ENCODE measurements at regions not wholly inside any gene's neighbourhood (a gene's known extent, or its start where the extent isn't known, plus 50 kb on each side); places are given as distances from the start of the nearest gene placed in this dataset.
"Not testable (repeated sequence)": the region's sequence is repeated elsewhere in the genome, so short reads cannot be mapped to it uniquely, and the experiment has no call there.

DNA sequence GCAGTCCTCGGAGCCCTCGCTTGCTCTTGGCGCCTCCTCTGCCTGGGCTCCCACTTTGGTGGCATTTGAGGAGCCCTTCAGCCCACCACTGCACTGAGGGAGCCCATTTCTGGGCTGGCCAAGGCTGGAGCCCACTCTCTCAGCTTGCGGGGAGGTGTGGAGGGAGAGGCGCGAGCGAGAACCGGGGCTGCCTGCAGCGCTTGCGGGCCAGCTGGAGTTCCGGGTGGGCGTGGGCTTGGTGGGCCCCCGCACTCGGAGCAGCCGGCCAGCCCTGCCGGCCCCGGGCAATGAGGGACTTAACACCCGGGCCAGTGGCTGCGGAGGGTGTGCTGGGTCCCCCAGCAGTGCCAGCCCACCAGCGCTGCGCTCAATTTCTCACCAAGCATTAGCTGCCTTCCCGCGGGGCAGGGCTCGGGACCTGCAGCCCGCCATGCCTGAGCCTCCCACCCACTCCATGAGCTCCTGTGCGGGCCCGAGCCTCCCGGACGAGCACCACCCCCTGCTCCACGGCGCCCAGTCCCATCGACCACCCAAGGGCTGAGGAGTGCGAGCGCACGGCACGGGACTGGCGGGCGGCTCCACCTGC, 81.4 kb upstream of the CDH9 start:
- H3K9me3 Mint-ChIP-seq, result peaks cover 21% of the 10 kb centered on the region

GRCh38 chr5:27103486-27103885, 65.1 kb upstream of the CDH9 start:
- ATAC-seq (replicated peaks; ENCODE audit: extremely low read depth, poor library complexity, severe bottlenecking), result no peak
- no peaks in the 10 kb centered on the region for H3K4me1 Mint-ChIP-seq
- H3K4me3 Mint-ChIP-seq, result no peak overlapping the region
- H3K27me3 Mint-ChIP-seq, result no peaks in the 10 kb centered on the region
- DNase-seq (ENCODE audit: low spot score in 2 of 2), result no peak
- H3K9me3 Mint-ChIP-seq, result peaks cover 7% of the 10 kb centered on the region
- H3K27ac Mint-ChIP-seq (ENCODE audit: low read depth), result no peak overlapping the region
- no peaks in the 10 kb centered on the region for H3K36me3 Mint-ChIP-seq (ENCODE audit: insufficient read depth)

More for the DNA sequence above, 81.4 kb upstream of the CDH9 start:
- H3K27me3 Mint-ChIP-seq; DNase-seq (ENCODE audit: low spot score in 2 of 2); ATAC-seq (replicated peaks; ENCODE audit: extremely low read depth, poor library complexity, severe bottlenecking); H3K27ac Mint-ChIP-seq (ENCODE audit: low read depth); H3K4me3 Mint-ChIP-seq; H3K4me1 Mint-ChIP-seq; H3K36me3 Mint-ChIP-seq (ENCODE audit: insufficient read depth): not testable (repeated sequence)

GRCh38 chr5:27095761-27096160, 57.4 kb upstream of the CDH9 start:
- H3K27ac Mint-ChIP-seq (ENCODE audit: low read depth), result not testable (repeated sequence)

DNA sequence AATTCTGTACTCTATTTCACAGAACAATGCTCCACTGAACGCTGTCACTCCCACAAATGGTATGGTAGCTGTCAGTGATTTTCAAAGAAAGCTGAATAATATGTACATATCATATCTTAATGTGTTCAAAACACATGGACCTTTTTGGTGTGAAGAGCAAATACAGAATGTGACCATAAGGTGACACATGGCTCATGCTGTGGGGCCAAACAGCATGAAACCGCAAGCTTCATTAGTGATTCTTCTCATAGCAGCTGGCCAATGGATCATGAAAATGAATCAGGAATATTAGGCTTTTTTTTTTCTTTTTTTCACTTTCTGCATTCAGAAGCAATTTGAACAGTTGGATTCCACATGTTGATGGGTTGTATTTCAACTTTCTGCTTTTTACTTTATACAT, 54.9 kb upstream of the CDH9 start:
- no peak overlapping the region for H3K27ac Mint-ChIP-seq (ENCODE audit: low read depth)
- ATAC-seq (replicated peaks; ENCODE audit: extremely low read depth, poor library complexity, severe bottlenecking), result no peak
- H3K4me1 Mint-ChIP-seq, result no peaks in the 10 kb centered on the region
- H3K27me3 Mint-ChIP-seq, result no peaks in the 10 kb centered on the region
- DNase-seq (ENCODE audit: low spot score in 2 of 2), result no peak
- no peaks in the 10 kb centered on the region for H3K9me3 Mint-ChIP-seq
- no peaks in the 10 kb centered on the region for H3K36me3 Mint-ChIP-seq (ENCODE audit: insufficient read depth)
- H3K4me3 Mint-ChIP-seq, result no peak overlapping the region

More at GRCh38 chr5:27095761-27096160, 57.4 kb upstream of the CDH9 start:
- ATAC-seq (replicated peaks; ENCODE audit: extremely low read depth, poor library complexity, severe bottlenecking); H3K27me3 Mint-ChIP-seq; DNase-seq (ENCODE audit: low spot score in 2 of 2); H3K4me3 Mint-ChIP-seq; H3K36me3 Mint-ChIP-seq (ENCODE audit: insufficient read depth); H3K9me3 Mint-ChIP-seq; H3K4me1 Mint-ChIP-seq: not testable (repeated sequence)

DNA sequence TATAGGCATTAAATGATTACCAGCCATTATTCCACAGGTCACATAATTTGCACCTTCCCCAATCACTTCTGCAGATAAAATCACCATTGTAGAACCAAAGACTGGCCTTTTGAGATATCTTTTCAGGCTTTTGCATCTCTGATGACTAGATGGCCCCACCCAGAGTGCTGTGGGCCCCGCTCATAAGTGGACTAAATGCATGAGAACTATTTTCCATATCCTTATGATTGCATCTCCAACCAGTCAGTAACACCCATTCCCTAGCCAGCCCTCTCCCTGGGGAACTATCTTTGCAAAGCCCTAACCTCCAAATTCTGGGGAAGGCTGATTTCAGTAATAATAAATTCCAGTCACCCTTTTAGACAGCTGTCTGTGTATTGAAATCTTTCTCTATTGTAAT, 53.5 kb upstream of the CDH9 start:
- H3K27me3 Mint-ChIP-seq, result no peaks in the 10 kb centered on the region
- H3K4me1 Mint-ChIP-seq, result no peaks in the 10 kb centered on the region
- no peak overlapping the region for H3K27ac Mint-ChIP-seq (ENCODE audit: low read depth)
- ATAC-seq (replicated peaks; ENCODE audit: extremely low read depth, poor library complexity, severe bottlenecking), result no peak
- H3K36me3 Mint-ChIP-seq (ENCODE audit: insufficient read depth), result no peaks in the 10 kb centered on the region
- no peak for DNase-seq (ENCODE audit: low spot score in 2 of 2)
- H3K9me3 Mint-ChIP-seq, result no peaks in the 10 kb centered on the region
- H3K4me3 Mint-ChIP-seq, result no peak overlapping the region

- not testable (repeated sequence) for H3K9me3 Mint-ChIP-seq; H3K4me1 Mint-ChIP-seq; DNase-seq (ENCODE audit: low spot score in 2 of 2); ATAC-seq (replicated peaks; ENCODE audit: extremely low read depth, poor library complexity, severe bottlenecking); H3K27ac Mint-ChIP-seq (ENCODE audit: low read depth); H3K4me3 Mint-ChIP-seq; H3K27me3 Mint-ChIP-seq; H3K36me3 Mint-ChIP-seq (ENCODE audit: insufficient read depth)
These were observed 50.4 kb upstream of the CDH9 start for GRCh38 chr5:27088822-27089221.
